ENCODE measurements at regions not wholly inside any gene's neighbourhood (a gene's known extent, or its start where the extent isn't known, plus 50 kb on each side); places are given as distances from the start of the nearest gene placed in this dataset.

- Histone ChIP-seq H3K27ac (no peak overlapping the region), H3K4me3 (no peak overlapping the region), H3K27me3 (no peaks in the 10 kb centered on the region), H3K36me3 (no peaks in the 10 kb centered on the region), H3K9me3 (no peaks in the 10 kb centered on the region), H3K4me1 (no peaks in the 10 kb centered on the region)
- TF ChIP-seq CTCF (IDR thresholded peaks at IDR 0.05): no peak
- DNase-seq (ENCODE audit: low spot score in 2 of 2): no peak
- intact Hi-C loops (cut with DNase I): no loop called here
Measured at GRCh38 chr2:38218995-38219394, 143.0 kb upstream of the CYP1B1 start.

- no peak overlapping the region for H3K27ac ChIP-seq
- no peaks in the 10 kb centered on the region for H3K4me1 ChIP-seq
- no peak overlapping the region for H3K4me3 ChIP-seq
- no peaks in the 10 kb centered on the region for H3K9me3 ChIP-seq
- no peaks in the 10 kb centered on the region for H3K27me3 ChIP-seq
- DNase-seq (ENCODE audit: low spot score in 2 of 2): no peak
- no peak for TF ChIP-seq CTCF (IDR thresholded peaks at IDR 0.05)
- intact Hi-C loops (cut with DNase I): no loop called here
- no peaks in the 10 kb centered on the region for H3K36me3 ChIP-seq
Measured at GRCh38 chr2:38218591-38218991, 142.6 kb upstream of the CYP1B1 start.

- no peaks in the 10 kb centered on the region for H3K27me3 ChIP-seq
- no peak for TF ChIP-seq CTCF (IDR thresholded peaks at IDR 0.05)
- H3K27ac ChIP-seq: no peak overlapping the region
- H3K4me3 ChIP-seq: no peak overlapping the region
- intact Hi-C loops (cut with DNase I): no loop called here
- H3K36me3 ChIP-seq: no peaks in the 10 kb centered on the region
- DNase-seq (ENCODE audit: low spot score in 2 of 2): no peak
- no peaks in the 10 kb centered on the region for H3K9me3 ChIP-seq
- H3K4me1 ChIP-seq: no peaks in the 10 kb centered on the region
Measured at GRCh38 chr2:38217401-38218188, 141.6 kb upstream of the CYP1B1 start.

- Histone ChIP-seq H3K4me1 (no peaks in the 10 kb centered on the region), H3K36me3 (no peaks in the 10 kb centered on the region)
- intact Hi-C loops (cut with DNase I): no loop called here
Measured at GRCh38 chr2:38216886-38217285, 140.9 kb upstream of the CYP1B1 start.

GRCh38 chr2:38215993-38216392, 140.0 kb upstream of the CYP1B1 start:
- no peak for DNase-seq (ENCODE audit: low spot score in 2 of 2)
- H3K9me3 ChIP-seq: no peaks in the 10 kb centered on the region
- H3K4me3 ChIP-seq: no peak overlapping the region
- TF ChIP-seq CTCF (IDR thresholded peaks at IDR 0.05): no peak
- H3K27ac ChIP-seq: no peak overlapping the region
- intact Hi-C loops (cut with DNase I): no loop called here
- H3K36me3 ChIP-seq: no peaks in the 10 kb centered on the region
- no peaks in the 10 kb centered on the region for H3K27me3 ChIP-seq
- H3K4me1 ChIP-seq: no peaks in the 10 kb centered on the region

More at GRCh38 chr2:38216886-38217285, 140.9 kb upstream of the CYP1B1 start:
- no peaks in the 10 kb centered on the region for H3K27me3 ChIP-seq
- no peaks in the 10 kb centered on the region for H3K9me3 ChIP-seq
- no peak for DNase-seq (ENCODE audit: low spot score in 2 of 2)
- H3K27ac ChIP-seq: no peak overlapping the region
- TF ChIP-seq CTCF (IDR thresholded peaks at IDR 0.05): no peak
- H3K4me3 ChIP-seq: no peak overlapping the region

Data from ascending aorta (tissue), 2 donors.